ENCODE measurements at regions not wholly inside any gene's neighbourhood (a gene's known extent, or its start where the extent isn't known, plus 50 kb on each side); places are given as distances from the start of the nearest gene placed in this dataset.

- Histone ChIP-seq H2BK20ac (ENCODE audit: low read depth, low read length) (no peak overlapping the region), H3K36me3 (ENCODE audit: control insufficient read depth, insufficient read depth, low read length) (no peaks in the 10 kb centered on the region), H3K14ac (replicated peaks; ENCODE audit: low read depth, low read length) (no peak overlapping the region), H4K91ac (ENCODE audit: insufficient read depth, low read depth, low read length) (no peak overlapping the region), H4K20me1 (ENCODE audit: insufficient read depth, low read length) (no peaks in the 10 kb centered on the region), H3K79me1 (ENCODE audit: low read depth in 1 of 2, low read length in 2 of 2) (no peaks in the 10 kb centered on the region), H3K56ac (ENCODE audit: extremely low read depth, insufficient read depth, low read length) (no peak overlapping the region), H3K4me2 (ENCODE audit: low read depth, low read length) (no peak overlapping the region), H3K18ac (ENCODE audit: low read depth, low read length) (no peak overlapping the region), H3K27me3 (ENCODE audit: control insufficient read depth, insufficient read depth, low read length) (no peaks in the 10 kb centered on the region), H2AFZ (replicated peaks; ENCODE audit: low read length, poor library complexity) (no peak overlapping the region), H2BK5ac (ENCODE audit: low read depth, low read length, poor library complexity, severe bottlenecking) (no peak overlapping the region), H3K27ac (ENCODE audit: insufficient read depth, low read length) (no peak overlapping the region), H2AK9ac (replicated peaks; ENCODE audit: low read depth, low read length, poor library complexity) (no peak overlapping the region), H2BK15ac (ENCODE audit: low read depth, low read length) (no peak overlapping the region), H3K9me3 (ENCODE audit: control insufficient read depth, insufficient read depth, low read length) (no peaks in the 10 kb centered on the region; the same call in 1 of the 2 replicates), H4K5ac (ENCODE audit: low read depth, low read length) (no peak overlapping the region), H2BK120ac (ENCODE audit: low read depth, low read length) (no peak overlapping the region), H3K4ac (ENCODE audit: low read depth, low read length) (no peak overlapping the region), H3K4me1 (ENCODE audit: control insufficient read depth, insufficient read depth, low read length) (no peaks in the 10 kb centered on the region), H2AK5ac (ENCODE audit: low read depth, low read length) (no peak overlapping the region), H3K9me1 (ENCODE audit: insufficient read depth, low read length) (no peaks in the 10 kb centered on the region), H3K9ac (ENCODE audit: low read depth, low read length) (no peak overlapping the region), H4K8ac (ENCODE audit: low read depth in 2 of 2, low read length in 2 of 2) (no peak overlapping the region), H3K4me3 (ENCODE audit: insufficient read depth, low read depth, low read length) (no peak overlapping the region), H3K23ac (ENCODE audit: low read depth, low read length) (no peak overlapping the region)
- ChIA-PET POLR2A (ENCODE audit: unreplicated experiment) (no interaction called here), CTCF (no interaction called here)
- in situ Hi-C loops (cut with MboI; ENCODE audit: low sequenced_read_pairs): no loop called here
- WGBS, 2 experiments (ENCODE audit: extremely low coverage in 2 of 2, insufficient read length in 1 of 2): no CpG with 5 or more reads among the region's 3 CpGs
- TF ChIP-seq RCOR1 (IDR thresholded peaks at IDR 0.05; ENCODE audit: insufficient replicate concordance, low read length): no peak
- TF ChIP-seq BHLHE40 (IDR thresholded peaks at IDR 0.05; ENCODE audit: low read depth, low read length): no peak
- TF ChIP-seq MXI1 (IDR thresholded peaks at IDR 0.05; ENCODE audit: borderline replicate concordance, low read depth, low read length): no peak
- TF ChIP-seq CTCF (conservative IDR thresholded peaks at IDR 0.05; ENCODE audit: low read depth, low read length): no peak
- no peak for TF ChIP-seq NFE2L2 (IDR thresholded peaks at IDR 0.05; ENCODE audit: low read depth, low read length)
- no peak for TF ChIP-seq USF2 (IDR thresholded peaks at IDR 0.05; ENCODE audit: low read depth, low read length)
- no peak for TF ChIP-seq CHD1 (IDR thresholded peaks at IDR 0.05; ENCODE audit: low read depth, low read length)
- no peak for TF ChIP-seq POLR2A (IDR thresholded peaks at IDR 0.05; ENCODE audit: low read depth, low read length)
- TF ChIP-seq MAFK (IDR thresholded peaks at IDR 0.05; ENCODE audit: low read depth, low read length): no peak
- no peak for TF ChIP-seq CEBPB (IDR thresholded peaks at IDR 0.05; ENCODE audit: low read depth, low read length)
- no peak for TF ChIP-seq MAZ (IDR thresholded peaks at IDR 0.05; ENCODE audit: borderline replicate concordance, low read depth, low read length)
- TF ChIP-seq RAD21 (IDR thresholded peaks at IDR 0.05; ENCODE audit: low read length): no peak
- TF ChIP-seq RFX5 (IDR thresholded peaks at IDR 0.05; ENCODE audit: low read depth, low read length): no peak
- TF ChIP-seq FOS (IDR thresholded peaks at IDR 0.05; ENCODE audit: low read depth, low read length): no peak
- TF ChIP-seq SMC3 (IDR thresholded peaks at IDR 0.05; ENCODE audit: low read depth, low read length): no peak
- ATAC-seq (ENCODE audit: low read depth) (no peak), DNase-seq (no peak)
- no TSS peak for BruUV-seq (replicated peaks)
- intact Hi-C loops (cut with micrococcal nuclease): no loop called here
- dilution Hi-C loops (cut with HindIII; ENCODE audit: low sequenced_read_pairs, unreplicated experiment): no loop called here
Observed at GRCh38 chr4:11483046-11483445, 54.4 kb upstream of the HS3ST1 start.
